ENCODE measurements at regions not wholly inside any gene's neighbourhood (a gene's known extent, or its start where the extent isn't known, plus 50 kb on each side); places are given as distances from the start of the nearest gene placed in this dataset.

DNA sequence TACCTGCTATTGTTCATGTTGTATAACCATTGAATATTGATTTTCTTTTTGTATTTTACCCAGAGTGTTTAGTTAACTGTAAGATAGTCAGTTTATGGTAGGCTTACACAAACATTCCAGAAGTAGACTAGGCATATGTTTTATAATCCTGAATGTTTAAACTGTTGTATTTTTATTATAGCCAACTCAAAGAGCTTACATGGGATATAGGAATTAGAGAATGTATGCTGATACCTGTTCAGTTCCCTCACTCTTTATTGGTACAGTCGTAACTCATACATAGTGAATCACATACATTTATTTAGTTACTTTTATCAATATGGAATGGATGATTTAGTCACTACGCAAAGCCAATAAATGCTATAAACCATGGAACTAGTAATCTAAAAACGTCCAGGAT, 657.9 kb downstream of the SLITRK5 start:
- no peaks in the 10 kb centered on the region for H3K27me3 Mint-ChIP-seq (ENCODE audit: insufficient read depth, low read depth)
- no peak for DNase-seq (ENCODE audit: low spot score)
- Histone ChIP-seq H3K9me3 (ENCODE audit: low read depth) (no peaks in the 10 kb centered on the region), H3K27ac (no peak overlapping the region), H3K9ac (no peak overlapping the region), H3K4me2 (no peak overlapping the region), H3K79me2 (ENCODE audit: low read depth) (no peaks in the 10 kb centered on the region), H3K36me3 (no peaks in the 10 kb centered on the region), H3K4me3 (no peak overlapping the region), H4K20me1 (ENCODE audit: low read depth) (no peaks in the 10 kb centered on the region), H3K4me1 (peaks cover 5% of the 10 kb centered on the region), H3F3A (ENCODE audit: low read depth) (no peaks in the 10 kb centered on the region), H2AFZ (replicated peaks) (no peak overlapping the region), H3K27me3 (no peaks in the 10 kb centered on the region)
- no peaks in the 10 kb centered on the region for H3K4me1 Mint-ChIP-seq
- no peaks in the 10 kb centered on the region for H3K9me3 Mint-ChIP-seq
- no peak overlapping the region for H3K27ac Mint-ChIP-seq
- TF ChIP-seq EZH2 (IDR thresholded peaks at IDR 0.05) (no peak), CTCF (IDR thresholded peaks at IDR 0.05) (no peak), EZH2phosphoT487 (IDR thresholded peaks at IDR 0.05) (no peak)
- no peaks in the 10 kb centered on the region for H3K36me3 Mint-ChIP-seq
- H3K4me3 Mint-ChIP-seq: no peak overlapping the region

DNA sequence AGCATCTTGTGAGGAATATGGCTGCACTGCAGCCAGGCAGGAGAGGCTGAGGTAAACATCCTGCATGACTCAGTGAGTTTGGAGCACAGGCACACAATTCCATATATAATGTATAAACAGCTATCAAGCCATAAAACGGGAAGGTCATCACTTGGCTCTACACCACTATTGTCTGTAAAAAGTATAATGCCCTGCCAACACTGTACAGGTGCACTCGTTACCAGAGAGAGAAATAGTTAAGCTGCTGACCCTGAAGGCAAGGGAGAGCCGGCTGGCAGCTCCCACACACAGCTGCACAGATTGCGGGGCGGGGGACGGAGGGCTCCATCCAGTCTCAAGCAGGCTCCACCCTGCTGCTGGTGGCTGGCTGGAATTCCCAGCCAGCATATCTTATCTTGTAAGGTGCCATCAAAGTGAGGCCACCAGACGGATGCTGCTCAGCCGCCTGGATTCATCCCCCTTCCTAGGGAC, 668.1 kb downstream of the SLITRK5 start:
- H3K27me3 Mint-ChIP-seq (ENCODE audit: insufficient read depth, low read depth): peaks cover 4% of the 10 kb centered on the region
- H3K36me3 Mint-ChIP-seq: no peaks in the 10 kb centered on the region
- DNase-seq (ENCODE audit: low spot score): no peak
- Histone ChIP-seq H3K4me1 (no peaks in the 10 kb centered on the region), H3K27ac (no peak overlapping the region), H3K79me2 (ENCODE audit: low read depth) (no peaks in the 10 kb centered on the region), H3K4me2 (no peak overlapping the region), H3K4me3 (no peak overlapping the region), H4K20me1 (ENCODE audit: low read depth) (no peaks in the 10 kb centered on the region), H2AFZ (replicated peaks) (no peak overlapping the region), H3F3A (ENCODE audit: low read depth) (no peaks in the 10 kb centered on the region), H3K9me3 (ENCODE audit: low read depth) (no peaks in the 10 kb centered on the region), H3K36me3 (no peaks in the 10 kb centered on the region), H3K9ac (no peak overlapping the region), H3K27me3 (no peaks in the 10 kb centered on the region)
- H3K9me3 Mint-ChIP-seq: peaks cover under 1% of the 10 kb centered on the region
- TF ChIP-seq EZH2 (IDR thresholded peaks at IDR 0.05): no peak
- TF ChIP-seq CTCF (IDR thresholded peaks at IDR 0.05): no peak
- TF ChIP-seq EZH2phosphoT487 (IDR thresholded peaks at IDR 0.05): no peak
- H3K4me1 Mint-ChIP-seq: no peaks in the 10 kb centered on the region
- no peak overlapping the region for H3K27ac Mint-ChIP-seq
- H3K4me3 Mint-ChIP-seq: no peak overlapping the region

DNA sequence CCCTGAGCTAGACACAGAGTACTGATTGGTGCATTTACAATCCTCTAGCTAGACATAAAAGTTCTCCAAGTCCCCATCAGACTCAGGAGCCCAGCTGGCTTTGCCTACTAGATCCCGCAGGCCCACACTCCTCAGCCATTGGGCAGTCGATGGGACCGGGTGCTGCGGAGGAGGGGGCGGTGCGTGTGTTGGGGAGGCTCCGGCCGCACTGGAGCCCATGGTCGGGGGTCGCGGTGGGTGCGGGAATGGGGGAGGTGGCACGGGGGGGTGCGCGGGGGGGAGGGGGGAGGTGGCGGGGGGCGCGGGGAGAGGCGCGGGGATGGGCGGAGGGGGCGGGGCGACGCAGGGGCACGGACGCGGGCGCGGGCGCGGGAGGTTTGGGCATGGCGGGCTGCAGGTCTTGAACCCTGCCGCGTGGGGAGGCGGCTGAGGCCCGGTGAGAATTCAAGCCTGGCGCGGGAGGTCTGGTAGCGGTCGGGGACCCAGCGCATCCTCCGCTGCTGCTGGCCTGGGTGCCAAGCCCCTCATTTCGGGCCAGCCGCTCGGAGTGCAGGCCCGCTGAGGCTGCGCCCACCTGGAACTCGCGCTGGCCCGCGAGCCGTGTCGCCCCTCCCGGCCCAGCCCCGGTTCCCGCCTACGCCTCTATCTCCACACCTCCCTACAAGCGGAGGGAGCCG, 674.1 kb downstream of the SLITRK5 start:
- TF ChIP-seq CTCF (IDR thresholded peaks at IDR 0.05) (no peak), EZH2 (IDR thresholded peaks at IDR 0.05) (no peak), EZH2phosphoT487 (IDR thresholded peaks at IDR 0.05) (no peak)
- Histone ChIP-seq H3K9me3 (ENCODE audit: low read depth) (no peaks in the 10 kb centered on the region), H3K27me3 (no peaks in the 10 kb centered on the region), H3K79me2 (ENCODE audit: low read depth) (no peaks in the 10 kb centered on the region), H2AFZ (replicated peaks) (no peak overlapping the region), H3K36me3 (no peaks in the 10 kb centered on the region), H3K4me3 (no peak overlapping the region), H3K9ac (no peak overlapping the region), H3F3A (ENCODE audit: low read depth) (no peaks in the 10 kb centered on the region), H3K4me2 (no peak overlapping the region), H3K4me1 (no peaks in the 10 kb centered on the region), H3K27ac (no peak overlapping the region), H4K20me1 (ENCODE audit: low read depth) (no peaks in the 10 kb centered on the region)
- Mint-ChIP-seq H3K4me3 (no peak overlapping the region), H3K9me3 (peaks cover 7% of the 10 kb centered on the region), H3K27ac (no peak overlapping the region), H3K4me1 (no peaks in the 10 kb centered on the region), H3K36me3 (no peaks in the 10 kb centered on the region), H3K27me3 (ENCODE audit: insufficient read depth, low read depth) (no peaks in the 10 kb centered on the region)
- DNase-seq (ENCODE audit: low spot score): no peak

Measured in neural progenitor cell (in vitro differentiated cells).